ENCODE measurements at regions not wholly inside any gene's neighbourhood (a gene's known extent, or its start where the extent isn't known, plus 50 kb on each side); places are given as distances from the start of the nearest gene placed in this dataset.

DNA sequence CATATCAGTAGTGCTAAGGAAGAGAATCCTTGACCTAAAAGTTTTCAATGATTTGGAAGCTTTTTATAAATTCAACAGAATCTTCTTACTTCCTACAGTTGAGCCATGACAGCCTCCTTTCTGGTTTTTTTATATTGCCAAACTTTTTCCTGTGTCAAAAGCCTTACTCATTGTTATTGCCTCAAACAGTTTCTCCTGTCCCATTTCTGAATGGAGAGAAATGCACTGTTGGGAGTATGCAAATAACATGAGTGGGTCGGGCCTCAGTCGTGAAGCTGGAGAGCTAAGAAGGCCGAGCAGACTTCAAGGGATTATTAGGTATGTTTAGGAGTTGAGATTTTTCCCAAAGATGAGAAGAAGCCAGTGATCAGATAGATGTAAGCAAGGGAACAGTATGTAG is 766.4 kb upstream of the KLHL1 start:
- TF ChIP-seq, protein P1, sequence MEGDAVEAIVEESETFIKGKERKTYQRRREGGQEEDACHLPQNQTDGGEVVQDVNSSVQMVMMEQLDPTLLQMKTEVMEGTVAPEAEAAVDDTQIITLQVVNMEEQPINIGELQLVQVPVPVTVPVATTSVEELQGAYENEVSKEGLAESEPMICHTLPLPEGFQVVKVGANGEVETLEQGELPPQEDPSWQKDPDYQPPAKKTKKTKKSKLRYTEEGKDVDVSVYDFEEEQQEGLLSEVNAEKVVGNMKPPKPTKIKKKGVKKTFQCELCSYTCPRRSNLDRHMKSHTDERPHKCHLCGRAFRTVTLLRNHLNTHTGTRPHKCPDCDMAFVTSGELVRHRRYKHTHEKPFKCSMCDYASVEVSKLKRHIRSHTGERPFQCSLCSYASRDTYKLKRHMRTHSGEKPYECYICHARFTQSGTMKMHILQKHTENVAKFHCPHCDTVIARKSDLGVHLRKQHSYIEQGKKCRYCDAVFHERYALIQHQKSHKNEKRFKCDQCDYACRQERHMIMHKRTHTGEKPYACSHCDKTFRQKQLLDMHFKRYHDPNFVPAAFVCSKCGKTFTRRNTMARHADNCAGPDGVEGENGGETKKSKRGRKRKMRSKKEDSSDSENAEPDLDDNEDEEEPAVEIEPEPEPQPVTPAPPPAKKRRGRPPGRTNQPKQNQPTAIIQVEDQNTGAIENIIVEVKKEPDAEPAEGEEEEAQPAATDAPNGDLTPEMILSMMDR (IDR thresholded peaks at IDR 0.05), result no peak
- TF ChIP-seq POLR2A (IDR thresholded peaks at IDR 0.05), result no peak
